HG03025 (cell line): ENCODE measurements at regions not wholly inside any gene's neighbourhood (a gene's known extent, or its start where the extent isn't known, plus 50 kb on each side); places are given as distances from the start of the nearest gene placed in this dataset.

Source experiments
- ATAC-seq: cut with Tn5 transposase; IDR thresholded peaks from one replicate; pipeline ENCODE4 v1.9.1; 2021; ENCODE audit warnings: mild to moderate bottlenecking, moderate library complexity; ENCODE audit not compliant: unreplicated experiment, low FRiP score

GRCh38 chr2:34403512-34403911 lies 804.4 kb upstream of the FAM98A start:
- ATAC-seq = no peak

- no peak for ATAC-seq
Observed at GRCh38 chr2:34402376-34402775, 803.3 kb upstream of the FAM98A start.

GRCh38 chr2:34401186-34401585 lies 802.1 kb upstream of the FAM98A start:
- no peak for ATAC-seq

- ATAC-seq = no peak
Observed at GRCh38 chr2:34388446-34388845, 789.3 kb upstream of the FAM98A start.

- ATAC-seq = no peak
Observed at GRCh38 chr2:34387536-34387935, 788.4 kb upstream of the FAM98A start.

- no peak for ATAC-seq
Observed at GRCh38 chr2:34379586-34379985, 780.5 kb upstream of the FAM98A start.

- no peak for ATAC-seq
Observed at GRCh38 chr2:34373586-34374233, 774.6 kb upstream of the FAM98A start.

GRCh38 chr2:34372967-34373366 lies 773.9 kb upstream of the FAM98A start:
- no peak for ATAC-seq

GRCh38 chr2:34371711-34372110 lies 772.6 kb upstream of the FAM98A start:
- ATAC-seq = no peak

- no peak for ATAC-seq
Observed at GRCh38 chr2:34368304-34368703, 769.2 kb upstream of the FAM98A start.

- no peak for ATAC-seq
Observed at GRCh38 chr2:34365932-34366331, 766.8 kb upstream of the FAM98A start.

- no peak for ATAC-seq
Observed at GRCh38 chr2:34365512-34365911, 766.4 kb upstream of the FAM98A start.

- ATAC-seq = no peak
Observed at GRCh38 chr2:34353509-34354113, 754.5 kb upstream of the FAM98A start.

GRCh38 chr2:34349527-34349926 lies 750.4 kb upstream of the FAM98A start:
- no peak for ATAC-seq

- ATAC-seq = no peak
Observed at GRCh38 chr2:34345030-34345429, 745.9 kb upstream of the FAM98A start.

- ATAC-seq = no peak
Observed at GRCh38 chr2:34340307-34340706, 741.2 kb upstream of the FAM98A start.

- no peak for ATAC-seq
Observed at GRCh38 chr2:34337735-34338134, 738.6 kb upstream of the FAM98A start.

GRCh38 chr2:34332813-34333212 lies 733.7 kb upstream of the FAM98A start:
- ATAC-seq = no peak

- ATAC-seq = no peak
Observed at GRCh38 chr2:34320056-34320455, 721.0 kb upstream of the FAM98A start.

- ATAC-seq = no peak
Observed at GRCh38 chr2:34317797-34318196, 718.7 kb upstream of the FAM98A start.

- no peak for ATAC-seq
Observed at GRCh38 chr2:34316788-34317187, 717.7 kb upstream of the FAM98A start.

- no peak for ATAC-seq
Observed at GRCh38 chr2:34311816-34312215, 712.7 kb upstream of the FAM98A start.

GRCh38 chr2:34308140-34308539 lies 709.0 kb upstream of the FAM98A start:
- no peak for ATAC-seq
